ENCODE measurements at regions not wholly inside any gene's neighbourhood (a gene's known extent, or its start where the extent isn't known, plus 50 kb on each side); places are given as distances from the start of the nearest gene placed in this dataset.

- Mint-ChIP-seq H3K4me3 (ENCODE audit: unreplicated experiment) (no peak overlapping the region), H3K4me1 (ENCODE audit: low read depth, unreplicated experiment) (no peaks in the 10 kb centered on the region), H3K27me3 (ENCODE audit: insufficient read depth, unreplicated experiment) (no peaks in the 10 kb centered on the region), H3K9me3 (ENCODE audit: unreplicated experiment) (no peaks in the 10 kb centered on the region), H3K36me3 (ENCODE audit: insufficient read depth, unreplicated experiment) (no peaks in the 10 kb centered on the region), H3K27ac (ENCODE audit: unreplicated experiment) (no peak overlapping the region)
- H3K4me1 ChIP-seq = no peaks in the 10 kb centered on the region
- H3K36me3 ChIP-seq (ENCODE audit: control insufficient read depth, insufficient read depth, low read length) = no peaks in the 10 kb centered on the region
- TF ChIP-seq CTCF (IDR thresholded peaks at IDR 0.05; ENCODE audit: insufficient read depth in 1 of 2, low read depth in 1 of 2, low read length in 1 of 2, severe bottlenecking in 1 of 2, unreplicated experiment in 1 of 2) = no peak
- no peak for DNase-seq
- no peaks in the 10 kb centered on the region for H3K27me3 ChIP-seq (replicated peaks; ENCODE audit: control insufficient read depth, insufficient read depth, low read length)
- H3K4me3 ChIP-seq (ENCODE audit: low read depth, low read length) = no peak overlapping the region
- no peaks in the 10 kb centered on the region for H3K9me3 ChIP-seq
- CTCF ChIA-PET = no interaction called here
- POLR2A ChIA-PET = no interaction called here
- BruUV-seq (replicated peaks) = no TSS peak
- intact Hi-C loops (cut with micrococcal nuclease; ENCODE audit: unreplicated experiment) = no loop called here
These were observed 1943.7 kb downstream of the NCAM2 start for GRCh38 chr21:22941779-22942490.

- Mint-ChIP-seq H3K27me3 (ENCODE audit: insufficient read depth, unreplicated experiment) (peaks cover 2% of the 10 kb centered on the region), H3K4me1 (ENCODE audit: low read depth, unreplicated experiment) (no peaks in the 10 kb centered on the region), H3K4me3 (ENCODE audit: unreplicated experiment) (no peak overlapping the region), H3K36me3 (ENCODE audit: insufficient read depth, unreplicated experiment) (no peaks in the 10 kb centered on the region), H3K9me3 (ENCODE audit: unreplicated experiment) (no peaks in the 10 kb centered on the region), H3K27ac (ENCODE audit: unreplicated experiment) (no peak overlapping the region)
- intact Hi-C loops (cut with micrococcal nuclease; ENCODE audit: unreplicated experiment) = no loop called here
- no peak for DNase-seq
- POLR2A ChIA-PET = no interaction called here
- H3K4me1 ChIP-seq = no peaks in the 10 kb centered on the region
- CTCF ChIA-PET = no interaction called here
- H3K36me3 ChIP-seq (ENCODE audit: control insufficient read depth, insufficient read depth, low read length) = no peaks in the 10 kb centered on the region
- TF ChIP-seq CTCF (IDR thresholded peaks at IDR 0.05; ENCODE audit: insufficient read depth in 1 of 2, low read depth in 1 of 2, low read length in 1 of 2, severe bottlenecking in 1 of 2, unreplicated experiment in 1 of 2) = no peak
- H3K9me3 ChIP-seq = no peaks in the 10 kb centered on the region
- BruUV-seq (replicated peaks) = no TSS peak
- H3K4me3 ChIP-seq (ENCODE audit: low read depth, low read length) = no peak overlapping the region
- no peaks in the 10 kb centered on the region for H3K27me3 ChIP-seq (replicated peaks; ENCODE audit: control insufficient read depth, insufficient read depth, low read length)
These were observed 1957.3 kb downstream of the NCAM2 start for GRCh38 chr21:22955559-22955958.

DNA sequence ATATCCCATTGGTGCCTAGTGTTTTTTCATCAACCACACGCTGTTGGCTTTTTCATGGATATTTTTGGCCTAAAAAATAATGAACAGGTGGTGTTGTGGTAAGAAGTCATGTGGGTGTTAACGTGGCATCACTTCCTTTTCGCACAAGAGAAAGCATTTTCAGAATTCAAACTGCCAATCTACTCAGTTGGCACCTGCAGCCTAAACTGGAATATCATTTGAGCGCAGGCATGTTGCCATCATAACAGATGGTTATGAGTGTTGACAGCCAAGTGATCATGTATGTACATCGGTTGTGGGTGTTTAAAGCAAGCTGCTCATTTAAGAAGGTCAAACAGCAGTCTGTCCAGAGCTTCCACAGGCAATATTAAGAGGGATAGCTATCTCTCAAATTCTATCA, 1963.0 kb downstream of the NCAM2 start:
- no peak for TF ChIP-seq CTCF (IDR thresholded peaks at IDR 0.05; ENCODE audit: insufficient read depth in 1 of 2, low read depth in 1 of 2, low read length in 1 of 2, severe bottlenecking in 1 of 2, unreplicated experiment in 1 of 2)
- H3K4me1 Mint-ChIP-seq (ENCODE audit: low read depth, unreplicated experiment) = no peaks in the 10 kb centered on the region
- no peak overlapping the region for H3K27ac Mint-ChIP-seq (ENCODE audit: unreplicated experiment)
- DNase-seq = no peak
- peaks cover 6% of the 10 kb centered on the region for H3K27me3 Mint-ChIP-seq (ENCODE audit: insufficient read depth, unreplicated experiment)
- H3K27me3 ChIP-seq (replicated peaks; ENCODE audit: control insufficient read depth, insufficient read depth, low read length) = no peaks in the 10 kb centered on the region
- no peak overlapping the region for H3K4me3 ChIP-seq (ENCODE audit: low read depth, low read length)
- H3K9me3 Mint-ChIP-seq (ENCODE audit: unreplicated experiment) = no peaks in the 10 kb centered on the region
- intact Hi-C loops (cut with micrococcal nuclease; ENCODE audit: unreplicated experiment) = no loop called here
- no peaks in the 10 kb centered on the region for H3K36me3 ChIP-seq (ENCODE audit: control insufficient read depth, insufficient read depth, low read length)
- POLR2A ChIA-PET = no interaction called here
- no peaks in the 10 kb centered on the region for H3K36me3 Mint-ChIP-seq (ENCODE audit: insufficient read depth, unreplicated experiment)
- H3K4me3 Mint-ChIP-seq (ENCODE audit: unreplicated experiment) = no peak overlapping the region
- BruUV-seq (replicated peaks) = no TSS peak
- no peaks in the 10 kb centered on the region for H3K4me1 ChIP-seq
- CTCF ChIA-PET = no interaction called here
- H3K9me3 ChIP-seq = no peaks in the 10 kb centered on the region

Measured in Caco-2 (cell line).